Mesendoderm (in vitro differentiated cells): ENCODE measurements at regions not wholly inside any gene's neighbourhood (a gene's known extent, or its start where the extent isn't known, plus 50 kb on each side); places are given as distances from the start of the nearest gene placed in this dataset.

ENCODE experiments used
- DNase-seq: peaks from one replicate; pipeline ENCODE4 v3.0.0; 2013
- H2AK5ac ChIP-seq: 2 replicates; pipeline ENCODE4 v1.6.1; 2013; ENCODE audit warnings: low read length, inconsistent platforms
- H2BK120ac ChIP-seq: 2 replicates; pipeline ENCODE4 v1.6.1; 2013; ENCODE audit warnings: low read depth, mild to moderate bottlenecking, low read length, moderate library complexity, mixed read lengths
- H2BK15ac ChIP-seq: replicated peaks from 2 replicates; pipeline ENCODE4 v1.6.1; 2013; ENCODE audit warnings: low read depth, mild to moderate bottlenecking, moderate library complexity
- H2BK5ac ChIP-seq: 2 replicates; pipeline ENCODE4 v1.6.1; 2013; ENCODE audit warnings: low read length, inconsistent platforms
- H3K18ac ChIP-seq: 2 replicates; pipeline ENCODE4 v1.6.1; 2013; ENCODE audit warnings: mild to moderate bottlenecking, low read length, mixed read lengths
- H3K23ac ChIP-seq: one replicate; pipeline ENCODE4 v1.6.1; 2013; ENCODE audit warnings: low read length
- H3K27ac ChIP-seq: 2 replicates; pipeline ENCODE4 v1.5.1; 2013; ENCODE audit warnings: low read depth, mild to moderate bottlenecking, inconsistent platforms, low read length, moderate library complexity
- H3K27me3 ChIP-seq: 2 replicates; pipeline ENCODE4 v1.6.1; 2013; ENCODE audit warnings: low read length, control low read depth, mild to moderate bottlenecking, inconsistent platforms; ENCODE audit not compliant: insufficient read depth, poor library complexity
- H3K36me3 ChIP-seq: 2 replicates; pipeline ENCODE4 v1.6.1; 2013; ENCODE audit warnings: low read length, inconsistent platforms; ENCODE audit not compliant: control insufficient read depth, insufficient read depth
- H3K4ac ChIP-seq: one replicate; pipeline ENCODE4 v1.6.1; 2013; ENCODE audit warnings: low read depth, mild to moderate bottlenecking, low read length, moderate library complexity
- H3K4me1 ChIP-seq: 2 replicates; pipeline ENCODE4 v1.6.1; 2013; ENCODE audit warnings: low read depth, low read length, inconsistent platforms; ENCODE audit not compliant: control insufficient read depth
- H3K4me2 ChIP-seq: 2 replicates; pipeline ENCODE4 v1.6.1; 2013; ENCODE audit warnings: low read length
- H3K4me3 ChIP-seq: 2 replicates; pipeline ENCODE4 v1.5.1; 2013; ENCODE audit warnings: mild to moderate bottlenecking, low read length
- H3K56ac ChIP-seq: one replicate; pipeline ENCODE4 v1.6.1; 2013; ENCODE audit warnings: low read length
- H3K79me1 ChIP-seq: 2 replicates; pipeline ENCODE4 v1.6.1; 2013; ENCODE audit warnings: low read length, inconsistent platforms
- H3K79me2 ChIP-seq: 2 replicates; pipeline ENCODE4 v1.6.1; 2013; ENCODE audit warnings: mild to moderate bottlenecking, low read length; ENCODE audit not compliant: control insufficient read depth, insufficient read depth
- H3K9ac ChIP-seq: 2 replicates; pipeline ENCODE4 v1.6.1; 2013; ENCODE audit warnings: low read length, inconsistent platforms
- H4K5ac ChIP-seq: one replicate; pipeline ENCODE4 v1.6.1; 2013; ENCODE audit warnings: low read length
- H4K8ac ChIP-seq: one replicate; pipeline ENCODE4 v1.6.1; 2013; ENCODE audit warnings: low read depth, mild to moderate bottlenecking, control low read depth, low read length, moderate library complexity
- WGBS: extraction: QIAGEN DNeasy Blood & Tissue Kit; methylation state at CpG from one replicate; pipeline ENCODE4 v1.1.7; 2013; ENCODE audit warnings: low lambda C conversion rate, missing lambda C conversion rate; ENCODE audit not compliant: insufficient coverage; ENCODE audit errors: extremely low coverage; 5-methylcytosine and 5-hydroxymethylcytosine counted together

- Histone ChIP-seq H3K79me1 (no peaks in the 10 kb centered on the region), H3K56ac (no peak overlapping the region), H3K18ac (no peak overlapping the region), H4K5ac (no peak overlapping the region), H3K27me3 (no peaks in the 10 kb centered on the region), H3K4me3 (no peak overlapping the region), H3K23ac (no peak overlapping the region), H2AK5ac (no peak overlapping the region), H3K36me3 (no peaks in the 10 kb centered on the region), H3K4me2 (no peak overlapping the region), H2BK5ac (no peak overlapping the region), H3K4me1 (peaks cover 11% of the 10 kb centered on the region), H3K79me2 (no peaks in the 10 kb centered on the region), H2BK15ac (no peak overlapping the region), H3K4ac (no peak overlapping the region), H3K9ac (no peak overlapping the region), H2BK120ac (no peak overlapping the region), H4K8ac (no peak overlapping the region), H3K27ac (no peak overlapping the region)
- no peak for DNase-seq
- no CpG with 5 or more reads among the region's 2 CpGs for WGBS
Observed at GRCh38 chr6:19660123-19660910, 176.9 kb upstream of the ID4 start.

- Histone ChIP-seq H3K4ac (no peak overlapping the region), H3K79me1 (no peaks in the 10 kb centered on the region), H3K23ac (no peak overlapping the region), H3K18ac (no peak overlapping the region), H3K27me3 (no peaks in the 10 kb centered on the region), H3K27ac (no peak overlapping the region), H4K8ac (no peak overlapping the region), H2BK15ac (no peak overlapping the region), H2BK5ac (no peak overlapping the region), H4K5ac (no peak overlapping the region), H3K4me1 (peaks cover 13% of the 10 kb centered on the region), H2BK120ac (no peak overlapping the region), H3K56ac (no peak overlapping the region), H3K4me2 (no peak overlapping the region), H3K36me3 (no peaks in the 10 kb centered on the region), H3K4me3 (no peak overlapping the region), H3K9ac (no peak overlapping the region), H3K79me2 (no peaks in the 10 kb centered on the region), H2AK5ac (no peak overlapping the region)
- DNase-seq: peak; percentile 72
- no CpG with 5 or more reads among the region's 3 CpGs for WGBS
Observed at GRCh38 chr6:19662911-19663310, 174.3 kb upstream of the ID4 start.

- Histone ChIP-seq H3K9ac (no peak overlapping the region), H3K79me1 (no peaks in the 10 kb centered on the region), H3K18ac (no peak overlapping the region), H3K4ac (no peak overlapping the region), H3K4me2 (no peak overlapping the region), H4K5ac (no peak overlapping the region), H3K27ac (no peak overlapping the region), H3K27me3 (no peaks in the 10 kb centered on the region), H4K8ac (no peak overlapping the region), H3K4me1 (peaks cover 13% of the 10 kb centered on the region), H3K4me3 (no peak overlapping the region), H2BK5ac (no peak overlapping the region), H3K23ac (no peak overlapping the region), H2BK120ac (no peak overlapping the region), H3K36me3 (no peaks in the 10 kb centered on the region), H2AK5ac (no peak overlapping the region), H2BK15ac (no peak overlapping the region), H3K56ac (no peak overlapping the region), H3K79me2 (no peaks in the 10 kb centered on the region)
- no CpG with 5 or more reads among the region's 6 CpGs for WGBS
- DNase-seq: no peak
Observed at GRCh38 chr6:19663479-19663878, 173.7 kb upstream of the ID4 start.

GRCh38 chr6:19664050-19664449 lies 173.1 kb upstream of the ID4 start:
- H2BK15ac ChIP-seq: no peak overlapping the region
- H3K79me1 ChIP-seq: no peaks in the 10 kb centered on the region
- no peak for DNase-seq
- no peak overlapping the region for H2BK5ac ChIP-seq
- H4K8ac ChIP-seq: no peak overlapping the region
- H3K4me1 ChIP-seq: peaks cover 13% of the 10 kb centered on the region
- H3K18ac ChIP-seq: no peak overlapping the region
- H3K4ac ChIP-seq: no peak overlapping the region
- no peak overlapping the region for H2AK5ac ChIP-seq
- H3K9ac ChIP-seq: no peak overlapping the region
- no peaks in the 10 kb centered on the region for H3K27me3 ChIP-seq
- WGBS: no CpG with 5 or more reads among the region's 7 CpGs
- no peaks in the 10 kb centered on the region for H3K79me2 ChIP-seq
- H3K23ac ChIP-seq: no peak overlapping the region
- H3K27ac ChIP-seq: no peak overlapping the region
- no peaks in the 10 kb centered on the region for H3K36me3 ChIP-seq
- no peak overlapping the region for H3K4me3 ChIP-seq
- no peak overlapping the region for H4K5ac ChIP-seq
- no peak overlapping the region for H2BK120ac ChIP-seq
- no peak overlapping the region for H3K56ac ChIP-seq
- H3K4me2 ChIP-seq: no peak overlapping the region

GRCh38 chr6:19664878-19665612 lies 172.1 kb upstream of the ID4 start:
- DNase-seq: no peak
- Histone ChIP-seq H3K4me1 (peaks cover 13% of the 10 kb centered on the region), H3K4ac (no peak overlapping the region), H4K5ac (no peak overlapping the region), H3K27me3 (no peaks in the 10 kb centered on the region), H3K79me1 (no peaks in the 10 kb centered on the region), H3K79me2 (no peaks in the 10 kb centered on the region), H3K9ac (no peak overlapping the region), H2BK120ac (no peak overlapping the region), H3K27ac (no peak overlapping the region), H3K18ac (no peak overlapping the region), H3K4me2 (no peak overlapping the region), H2BK5ac (no peak overlapping the region), H3K4me3 (no peak overlapping the region), H3K56ac (no peak overlapping the region), H3K36me3 (no peaks in the 10 kb centered on the region), H4K8ac (no peak overlapping the region), H2BK15ac (no peak overlapping the region), H2AK5ac (no peak overlapping the region), H3K23ac (no peak overlapping the region)
- no CpG with 5 or more reads among the region's 2 CpGs for WGBS
